GM12892 (cell line): ENCODE measurements at regions not wholly inside any gene's neighbourhood (a gene's known extent, or its start where the extent isn't known, plus 50 kb on each side); places are given as distances from the start of the nearest gene placed in this dataset.

Experiments
- POLR2A ChIP-seq: IDR thresholded peaks from 2 replicates; pipeline ENCODE4 v1.6.1; 2011; ENCODE audit warnings: low read depth, low read length, control low read depth
- POLR2AphosphoS5 ChIP-seq: IDR thresholded peaks from 2 replicates; pipeline ENCODE4 v1.6.1; 2011; ENCODE audit warnings: low read depth, low read length, control low read depth
- TAF1 ChIP-seq: IDR thresholded peaks from 2 replicates; pipeline ENCODE4 v1.6.1; 2011; ENCODE audit warnings: low read depth, mild to moderate bottlenecking, control low read depth, low read length, borderline replicate concordance

DNA sequence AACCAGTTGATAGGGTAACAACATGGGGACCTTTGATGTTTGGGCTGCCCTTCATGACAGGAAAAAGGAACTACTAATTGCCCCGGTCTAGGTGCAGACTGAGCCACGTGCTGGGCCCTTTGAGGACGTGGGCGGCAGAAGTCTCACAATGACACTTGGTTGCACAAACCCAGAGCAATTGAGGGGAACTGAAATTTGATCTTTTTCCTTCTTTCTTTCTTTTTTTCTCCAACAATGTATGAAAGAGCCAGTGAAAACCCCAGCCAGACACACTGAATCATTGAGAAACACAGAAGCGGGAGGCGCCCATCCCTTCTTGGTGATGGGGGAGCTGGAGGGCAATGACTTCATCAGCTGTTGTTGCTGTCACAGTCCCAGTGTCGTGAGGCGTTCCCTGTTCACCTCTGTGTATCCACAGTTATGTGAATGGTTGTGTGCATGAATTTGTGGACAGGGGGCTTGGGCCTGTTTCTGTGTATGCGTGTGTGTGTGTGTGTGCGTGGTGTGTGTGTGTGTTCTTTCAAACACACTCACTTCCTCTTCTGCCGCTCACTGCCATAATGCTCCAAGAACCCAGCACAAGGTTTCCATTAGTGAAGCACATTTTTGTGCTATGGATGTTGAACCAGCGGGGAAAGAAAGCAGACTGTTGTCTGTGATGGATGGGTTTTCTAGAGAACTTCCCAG, 137.5 kb upstream of the CCND2 start:
- TF ChIP-seq POLR2A (peak; percentile 32; the same call in 1 of the 2 replicates), POLR2AphosphoS5 (0 out of 2 replicates have a peak, but pooled peaks have one; percentile 22), TAF1 (no peak)
